ENCODE measurements at regions not wholly inside any gene's neighbourhood (a gene's known extent, or its start where the extent isn't known, plus 50 kb on each side); places are given as distances from the start of the nearest gene placed in this dataset.

DNA sequence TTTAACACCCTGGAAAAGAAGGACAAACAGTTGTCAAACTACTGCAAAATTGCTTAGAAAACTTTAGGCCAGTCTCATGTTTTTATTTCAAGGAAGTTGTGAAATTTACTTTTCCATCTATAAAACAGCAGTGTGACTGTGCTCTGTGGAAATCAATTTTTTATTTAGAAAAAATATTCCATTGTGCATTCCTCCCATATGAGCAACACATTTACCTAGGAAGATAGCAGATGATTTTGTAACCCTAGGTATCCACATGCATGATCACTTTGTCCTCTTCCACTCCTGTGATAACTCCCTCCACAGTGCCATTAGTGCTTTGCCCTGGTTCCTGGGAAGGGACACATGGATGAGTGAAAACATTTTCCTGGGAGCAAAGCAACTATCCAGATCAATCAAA, 69.4 kb upstream of the GPCPD1 start:
- TF ChIP-seq CTCF (IDR thresholded peaks at IDR 0.05; ENCODE audit: insufficient read depth, low read length) (no peak), POLR2AphosphoS5 (IDR thresholded peaks at IDR 0.05; ENCODE audit: low read depth) (no peak)
